ENCODE measurements at regions not wholly inside any gene's neighbourhood (a gene's known extent, or its start where the extent isn't known, plus 50 kb on each side); places are given as distances from the start of the nearest gene placed in this dataset.
A peak's percentile ranks its signal among the peaks of the same experiment; 100 is the strongest.

DNA sequence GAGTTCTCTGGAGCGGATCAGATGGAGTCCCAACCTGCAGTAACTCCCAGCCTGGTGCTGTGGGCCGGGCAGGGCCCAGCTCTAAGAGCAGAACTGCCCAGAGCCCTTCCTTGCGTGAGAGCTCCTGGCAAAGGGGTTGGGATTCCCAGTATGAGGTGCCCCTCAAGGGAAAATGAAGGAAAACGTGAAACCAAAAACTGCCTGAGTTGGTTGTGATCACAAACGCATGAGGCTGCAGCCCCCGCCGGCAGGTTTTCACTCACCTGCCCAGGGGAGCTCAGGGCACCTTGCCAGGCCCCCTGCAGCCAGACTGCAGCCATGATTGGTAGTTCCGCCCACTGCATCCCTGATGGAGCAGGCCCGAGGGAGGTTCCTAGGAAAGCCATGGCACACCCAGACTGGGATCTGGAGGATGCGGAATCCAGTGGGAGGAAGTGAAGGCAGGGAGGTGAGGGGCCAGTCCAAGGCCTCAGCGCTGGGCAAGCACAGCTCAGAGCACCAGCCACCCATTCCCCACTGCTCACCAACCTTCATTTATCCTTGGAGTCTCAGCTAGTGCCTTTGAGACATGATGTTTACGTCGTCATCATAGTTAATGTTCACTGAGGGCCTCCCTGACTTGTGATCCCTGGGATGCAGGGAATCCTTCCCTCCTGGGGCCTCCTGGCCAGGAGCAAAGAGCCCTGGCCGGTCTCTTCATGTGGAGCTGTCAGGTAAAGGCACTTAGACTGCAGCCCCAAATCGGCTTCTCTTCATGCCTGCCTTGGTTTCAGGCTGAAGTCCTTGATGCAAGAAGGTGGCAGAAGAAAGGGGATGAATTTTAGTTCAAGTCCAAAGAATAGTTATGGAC lies 103.2 kb downstream of the INHBB start:
- in situ Hi-C loops (cut with HindIII; ENCODE audit: low pct_unique_long_range_greater_than_20kb, low sequenced_read_pairs) = no loop called here
- DNase-seq (ENCODE audit: low read depth) = no peak

DNA sequence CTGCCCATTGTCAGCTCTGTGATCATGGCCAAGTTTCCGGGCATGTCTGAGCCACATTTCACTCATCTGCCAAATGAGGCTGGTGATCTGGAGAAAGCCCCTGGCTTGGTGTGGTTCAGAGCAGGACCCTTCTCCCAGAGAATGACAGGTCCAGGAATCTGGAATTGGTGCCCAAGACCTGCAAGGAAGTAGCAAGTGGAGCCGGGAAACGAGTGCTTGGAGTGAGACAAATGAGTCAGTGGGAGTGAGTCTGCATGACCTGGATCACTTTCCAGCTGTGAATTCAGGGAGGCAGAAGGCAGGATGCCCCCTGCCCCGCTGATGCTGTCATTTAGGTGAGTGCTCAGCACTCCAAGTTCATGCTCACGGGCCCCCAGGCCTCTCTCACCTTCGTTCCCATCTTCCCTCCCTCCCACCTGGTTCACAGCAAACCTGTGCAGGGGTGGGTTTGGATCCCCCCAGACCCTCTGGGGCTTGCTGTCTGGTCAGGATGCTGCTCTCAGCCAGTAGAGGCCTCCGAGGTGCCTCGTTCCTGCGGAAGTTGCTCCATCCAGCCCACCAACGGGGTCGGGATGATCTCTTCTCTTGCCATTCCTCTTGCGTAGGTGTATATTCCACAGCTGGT lies 104.4 kb downstream of the INHBB start:
- in situ Hi-C loops (cut with HindIII; ENCODE audit: low pct_unique_long_range_greater_than_20kb, low sequenced_read_pairs) = no loop called here
- no peak for DNase-seq (ENCODE audit: low read depth)

DNA sequence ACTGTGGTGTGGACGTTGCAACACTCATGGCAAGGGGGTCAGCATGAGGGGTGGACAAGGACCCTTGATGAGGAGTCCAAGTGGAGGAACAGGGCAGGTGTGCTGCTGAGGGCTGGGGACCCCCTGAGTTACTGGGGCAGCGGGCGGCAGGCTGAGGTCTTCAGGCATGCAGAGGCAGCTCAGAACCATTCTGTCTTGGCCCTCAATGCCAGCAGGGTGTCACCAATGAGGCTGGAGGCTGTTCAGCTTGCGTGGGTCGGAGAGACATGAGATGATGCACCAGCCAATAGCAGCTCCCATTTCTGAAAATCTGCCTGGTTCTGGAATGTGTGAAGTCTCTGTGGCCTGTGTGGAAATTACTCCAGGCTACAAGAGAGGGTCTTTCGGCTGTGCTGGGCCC lies 105.4 kb downstream of the INHBB start:
- no peak for DNase-seq (ENCODE audit: low read depth)

GRCh38 chr2:120452131-120452530 lies 106.2 kb downstream of the INHBB start:
- in situ Hi-C loops (cut with HindIII; ENCODE audit: low pct_unique_long_range_greater_than_20kb, low sequenced_read_pairs) = no loop called here
- no peak for DNase-seq (ENCODE audit: low read depth)

More for the DNA sequence above, 105.4 kb downstream of the INHBB start:
- in situ Hi-C loops (cut with HindIII; ENCODE audit: low pct_unique_long_range_greater_than_20kb, low sequenced_read_pairs) = no loop called here

DNA sequence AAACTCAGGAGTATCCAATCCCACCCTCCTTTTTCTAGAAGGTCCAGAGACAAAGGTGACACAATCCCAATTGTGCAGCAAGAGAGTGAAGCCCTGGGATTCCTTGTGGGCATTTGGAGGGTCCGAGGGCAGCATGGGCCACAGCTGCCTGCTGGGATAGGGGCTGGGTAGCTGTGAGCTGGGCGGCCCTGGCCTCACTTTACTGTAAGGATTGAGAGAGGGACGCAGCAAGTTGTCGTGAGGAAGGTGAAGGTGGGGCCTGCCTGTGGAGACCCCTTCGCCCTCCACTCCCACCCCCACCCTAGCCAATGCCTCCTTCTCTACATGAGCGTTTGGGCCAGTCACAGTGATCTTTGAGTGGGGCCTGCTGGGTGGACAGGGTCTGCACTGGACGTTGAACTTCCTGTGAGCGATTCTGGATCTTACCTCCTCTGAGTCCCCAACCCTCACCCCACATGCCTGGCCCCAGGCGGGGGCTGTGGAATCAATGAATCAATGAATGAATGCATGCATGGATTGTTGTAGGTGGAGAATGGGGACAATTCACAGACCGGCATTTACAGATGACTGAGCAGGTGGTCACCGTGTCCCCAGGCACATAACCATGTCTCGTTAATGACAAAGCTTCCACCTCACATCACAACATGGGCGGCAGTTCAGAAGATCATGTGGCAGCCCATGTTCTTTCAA lies 107.2 kb downstream of the INHBB start:
- in situ Hi-C loops (cut with HindIII; ENCODE audit: low pct_unique_long_range_greater_than_20kb, low sequenced_read_pairs) = no loop called here
- DNase-seq (ENCODE audit: low read depth) = no peak

- in situ Hi-C loops (cut with HindIII; ENCODE audit: low pct_unique_long_range_greater_than_20kb, low sequenced_read_pairs) = no loop called here
- DNase-seq (ENCODE audit: low read depth) = peak; percentile 29
Measured at GRCh38 chr2:120453635-120453998, 107.7 kb downstream of the INHBB start.

DNA sequence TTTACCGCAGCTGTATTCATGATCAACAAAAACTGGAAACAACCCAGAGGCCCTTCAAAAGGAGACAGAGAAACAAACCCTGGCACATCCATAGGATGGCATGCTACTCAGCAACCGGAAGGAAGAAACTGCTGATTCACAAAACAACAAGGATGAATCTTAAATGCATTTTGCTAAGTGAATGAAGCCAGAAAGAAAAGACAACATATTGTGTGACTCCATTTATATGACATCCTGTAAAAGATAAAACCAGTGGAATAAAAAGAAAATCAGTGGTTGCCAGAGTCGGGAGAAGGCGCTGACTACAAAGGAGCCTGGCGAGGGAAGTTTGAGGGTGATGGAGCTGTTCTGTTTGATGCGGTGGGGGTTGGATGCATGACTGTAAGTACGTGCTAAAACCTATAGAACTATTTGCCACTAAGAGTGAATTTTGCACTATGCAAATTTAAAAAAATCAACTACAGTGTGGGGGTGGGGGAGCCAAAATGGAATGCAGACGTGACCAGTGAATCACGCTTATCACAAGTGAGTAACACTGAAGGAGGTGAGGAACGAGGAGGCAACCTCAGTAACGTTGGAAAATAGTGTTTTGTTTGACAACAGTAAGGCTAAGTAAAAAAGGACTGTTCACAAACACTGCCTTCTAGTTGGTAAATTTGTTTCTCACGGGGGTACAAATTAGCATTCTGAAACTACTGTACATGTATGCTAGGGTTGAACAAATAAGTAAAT lies 108.9 kb downstream of the INHBB start:
- in situ Hi-C loops (cut with HindIII; ENCODE audit: low pct_unique_long_range_greater_than_20kb, low sequenced_read_pairs) = no loop called here
- no peak for DNase-seq (ENCODE audit: low read depth)

DNA sequence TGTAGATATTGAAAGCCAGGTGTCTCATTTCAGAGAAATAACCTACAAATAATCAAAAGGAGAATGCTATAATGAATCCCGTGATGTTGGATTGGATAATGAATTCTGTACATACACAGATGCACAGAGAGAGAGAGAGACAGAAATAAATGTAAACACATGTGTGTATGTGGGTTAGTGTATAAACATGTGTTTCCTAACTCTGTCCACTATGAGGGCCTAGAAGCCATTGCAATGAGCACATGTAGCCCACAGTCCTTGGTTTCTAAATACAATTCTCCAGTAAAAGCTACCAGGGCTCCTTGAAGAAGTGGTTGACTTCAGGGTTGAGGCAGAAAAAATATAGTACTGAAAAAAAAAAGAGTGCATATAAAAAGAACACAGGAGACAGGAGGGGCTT lies 109.5 kb downstream of the INHBB start:
- in situ Hi-C loops (cut with HindIII; ENCODE audit: low pct_unique_long_range_greater_than_20kb, low sequenced_read_pairs) = no loop called here
- DNase-seq (ENCODE audit: low read depth) = no peak

GRCh38 chr2:120456867-120457266 lies 110.9 kb downstream of the INHBB start:
- DNase-seq (ENCODE audit: low read depth) = no peak
- in situ Hi-C loops (cut with HindIII; ENCODE audit: low pct_unique_long_range_greater_than_20kb, low sequenced_read_pairs) = no loop called here

DNA sequence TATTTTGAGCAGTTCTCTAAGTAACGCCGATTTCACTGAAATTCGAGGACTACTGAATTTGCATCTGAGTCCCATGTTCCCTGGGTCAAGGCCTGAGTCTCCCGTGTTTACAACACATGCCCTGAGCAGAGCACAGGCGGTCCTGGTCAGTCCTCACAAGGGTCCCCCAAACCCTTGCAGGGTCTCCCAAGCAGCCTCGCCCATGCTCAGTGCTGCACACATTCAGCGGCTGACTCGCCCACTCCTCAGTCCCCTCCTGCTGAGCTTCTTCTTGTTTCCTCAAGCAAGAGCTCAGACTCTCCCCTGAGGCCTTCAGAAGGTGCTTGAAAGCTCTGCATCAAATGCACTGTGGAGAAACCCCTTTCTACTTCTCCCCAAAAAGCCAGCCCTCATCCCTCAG lies 114.6 kb downstream of the INHBB start:
- in situ Hi-C loops (cut with HindIII; ENCODE audit: low pct_unique_long_range_greater_than_20kb, low sequenced_read_pairs) = no loop called here

DNA sequence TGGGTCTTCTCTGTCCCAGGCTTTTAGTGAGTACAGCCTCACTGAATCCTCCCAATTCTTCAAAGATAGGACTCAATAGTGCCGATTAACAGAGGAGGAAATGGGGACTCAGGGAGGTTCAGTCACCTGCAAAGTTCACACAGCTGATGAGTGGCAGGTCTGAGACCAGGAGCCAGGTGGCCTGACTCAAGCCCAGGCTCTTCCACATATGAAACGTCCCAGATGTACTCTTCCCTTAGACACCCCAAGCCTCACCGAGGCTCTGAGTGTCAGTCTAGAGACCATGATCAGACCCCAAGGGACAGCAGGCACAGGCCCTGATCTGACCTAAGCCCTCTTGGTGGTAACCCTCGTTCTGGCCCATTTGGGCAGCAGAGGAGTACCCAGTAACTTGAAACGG lies 115.2 kb downstream of the INHBB start:
- DNase-seq (ENCODE audit: low read depth) = no peak
- in situ Hi-C loops (cut with HindIII; ENCODE audit: low pct_unique_long_range_greater_than_20kb, low sequenced_read_pairs) = no loop called here

More for the DNA sequence above, 114.6 kb downstream of the INHBB start:
- no peak for DNase-seq (ENCODE audit: low read depth)

DNA sequence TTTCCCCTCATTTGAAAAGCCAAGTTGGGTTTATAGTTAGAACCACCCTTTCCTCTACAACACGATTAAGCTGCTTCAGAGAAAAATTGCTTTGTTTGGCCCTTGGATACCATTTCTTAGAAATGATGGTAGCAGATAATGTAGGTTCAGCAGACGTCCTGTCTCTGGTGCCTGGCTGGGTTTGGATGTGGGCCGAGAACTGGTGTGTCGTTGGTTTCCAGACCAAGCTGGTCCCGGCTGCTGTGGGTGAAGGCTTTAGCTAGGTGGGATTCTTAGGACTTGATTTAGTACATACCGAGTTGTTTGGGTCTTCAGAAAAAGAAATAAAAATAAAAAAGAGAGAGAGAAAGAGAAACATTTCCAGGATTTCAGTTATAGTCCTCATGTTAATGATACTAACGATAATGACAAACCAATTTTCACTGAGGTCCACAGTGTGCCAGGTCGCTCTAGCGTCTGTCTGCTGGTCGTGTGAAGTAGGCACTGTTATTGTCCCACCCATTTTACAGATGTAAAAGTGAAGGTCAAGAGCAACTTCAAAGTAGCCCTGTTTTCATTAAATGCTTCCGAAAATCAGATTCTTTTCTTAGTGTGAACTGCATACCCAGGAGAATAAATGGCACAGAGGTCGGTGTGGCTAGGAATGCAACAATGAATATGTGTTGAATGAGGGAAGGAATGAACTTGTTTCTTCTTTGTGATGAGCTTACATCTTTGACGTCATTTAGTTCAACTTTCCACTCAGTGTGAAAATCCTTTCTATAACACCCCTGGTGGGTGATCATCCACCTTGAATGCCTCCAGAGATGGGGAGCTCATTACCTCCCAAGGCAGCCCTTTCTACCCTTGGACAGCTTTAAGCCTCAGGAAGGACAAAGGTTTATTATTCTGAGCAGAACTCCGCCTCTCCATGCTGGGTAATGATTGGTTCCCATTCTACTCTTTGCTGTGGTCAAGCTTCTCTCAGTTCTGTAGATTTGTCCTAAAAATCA lies 115.9 kb downstream of the INHBB start:
- in situ Hi-C loops (cut with HindIII; ENCODE audit: low pct_unique_long_range_greater_than_20kb, low sequenced_read_pairs) = no loop called here

GRCh38 chr2:120463527-120463926 lies 117.6 kb downstream of the INHBB start:
- in situ Hi-C loops (cut with HindIII; ENCODE audit: low pct_unique_long_range_greater_than_20kb, low sequenced_read_pairs) = no loop called here

More for the DNA sequence above, 115.9 kb downstream of the INHBB start:
- DNase-seq (ENCODE audit: low read depth) = no peak

DNA sequence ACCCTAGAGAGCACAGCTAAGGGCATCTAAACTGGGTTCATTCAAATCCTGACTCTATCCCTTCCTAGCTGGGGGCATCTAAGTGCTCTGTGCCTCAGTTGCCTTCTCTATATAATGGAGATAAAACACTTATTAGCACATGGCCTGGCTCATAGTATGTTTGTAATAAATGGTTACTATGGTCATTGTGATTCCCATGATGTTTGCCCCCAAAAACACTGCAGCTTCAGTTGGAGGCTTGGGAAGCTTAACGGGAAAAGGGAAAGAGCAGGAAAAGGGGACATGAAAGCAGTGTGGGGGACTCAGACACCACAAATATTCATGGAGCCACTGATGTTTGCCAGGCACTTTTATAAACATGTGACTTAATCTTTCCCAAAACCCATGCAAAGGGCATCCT lies 118.1 kb downstream of the INHBB start:
- DNase-seq (ENCODE audit: low read depth) = no peak
- in situ Hi-C loops (cut with HindIII; ENCODE audit: low pct_unique_long_range_greater_than_20kb, low sequenced_read_pairs) = no loop called here

More at GRCh38 chr2:120463527-120463926, 117.6 kb downstream of the INHBB start:
- DNase-seq (ENCODE audit: low read depth) = no peak

DNA sequence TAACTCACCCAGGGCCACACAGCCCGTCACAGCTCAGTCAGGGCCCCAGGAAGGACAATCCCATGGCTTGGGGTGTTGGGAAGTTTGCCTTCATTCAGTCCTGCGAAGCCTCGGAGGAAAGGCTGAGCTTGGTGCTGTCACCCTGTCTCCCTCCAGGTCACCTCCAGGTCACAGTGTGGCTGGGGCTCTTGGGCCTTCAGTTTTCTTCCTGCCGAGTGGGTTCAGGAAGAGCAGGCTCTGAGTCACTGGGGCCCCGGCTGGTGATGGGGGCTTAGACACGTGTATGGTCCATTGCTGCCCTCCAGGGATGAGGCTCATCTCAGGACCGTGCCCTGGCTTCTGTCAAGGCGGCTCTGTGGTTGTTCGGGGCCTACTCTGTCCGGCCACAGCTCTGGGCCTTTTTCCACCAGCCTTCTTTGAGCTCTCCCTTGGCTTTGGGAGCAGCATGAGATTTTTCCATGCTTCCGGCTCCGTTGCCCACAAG lies 118.6 kb downstream of the INHBB start:
- DNase-seq (ENCODE audit: low read depth) = no peak
- in situ Hi-C loops (cut with HindIII; ENCODE audit: low pct_unique_long_range_greater_than_20kb, low sequenced_read_pairs) = no loop called here

- no peak for DNase-seq (ENCODE audit: low read depth)
- in situ Hi-C loops (cut with HindIII; ENCODE audit: low pct_unique_long_range_greater_than_20kb, low sequenced_read_pairs) = no loop called here
Measured at GRCh38 chr2:120465012-120465700, 119.2 kb downstream of the INHBB start.

DNA sequence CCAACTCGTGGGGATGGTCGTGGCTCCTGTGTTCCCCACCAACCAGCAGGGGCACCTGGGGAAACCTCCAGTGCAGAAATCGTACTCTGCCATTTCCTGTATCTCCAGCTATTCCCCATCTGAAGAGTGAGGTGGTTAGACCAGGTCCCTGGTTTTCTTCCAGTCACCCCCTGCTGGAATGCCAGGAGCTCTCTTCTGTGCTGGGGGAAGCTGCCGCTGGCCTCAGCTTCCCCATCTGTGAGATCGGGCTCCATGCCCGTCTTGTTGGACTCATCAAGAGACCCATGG lies 119.7 kb downstream of the INHBB start:
- in situ Hi-C loops (cut with HindIII; ENCODE audit: low pct_unique_long_range_greater_than_20kb, low sequenced_read_pairs) = no loop called here
- DNase-seq (ENCODE audit: low read depth) = no peak

Data from Caki2 (cell line).